GM18858 (cell line): ENCODE measurements at regions not wholly inside any gene's neighbourhood (a gene's known extent, or its start where the extent isn't known, plus 50 kb on each side); places are given as distances from the start of the nearest gene placed in this dataset.

Source experiments
- ATAC-seq: cut with Tn5 transposase; IDR thresholded peaks from one replicate; pipeline ENCODE4 v1.9.1; 2021; ENCODE audit not compliant: unreplicated experiment

- no peak for ATAC-seq
Observed at GRCh38 chr18:61756244-61756643, 136.6 kb downstream of the RNF152 start.

- ATAC-seq: no peak
Observed at GRCh38 chr18:61755555-61755954, 137.3 kb downstream of the RNF152 start.

GRCh38 chr18:61754039-61754583 is 138.7 kb downstream of the RNF152 start:
- no peak for ATAC-seq

- ATAC-seq: no peak
Observed at GRCh38 chr18:61753373-61753772, 139.4 kb downstream of the RNF152 start.

GRCh38 chr18:61752973-61753372 is 139.8 kb downstream of the RNF152 start:
- ATAC-seq: no peak

- ATAC-seq: no peak
Observed at GRCh38 chr18:61750840-61751668, 141.8 kb downstream of the RNF152 start.

GRCh38 chr18:61749546-61749945 is 143.3 kb downstream of the RNF152 start:
- ATAC-seq: no peak

GRCh38 chr18:61749031-61749430 is 143.8 kb downstream of the RNF152 start:
- no peak for ATAC-seq

GRCh38 chr18:61748004-61748403 is 144.8 kb downstream of the RNF152 start:
- no peak for ATAC-seq

GRCh38 chr18:61743775-61744531 is 148.9 kb downstream of the RNF152 start:
- ATAC-seq: no peak

- ATAC-seq: no peak
Observed at GRCh38 chr18:61742565-61743429, 150.0 kb downstream of the RNF152 start.

- no peak for ATAC-seq
Observed at GRCh38 chr18:61741881-61742454, 150.8 kb downstream of the RNF152 start.

GRCh38 chr18:61738488-61738887 is 154.3 kb downstream of the RNF152 start:
- ATAC-seq: no peak

- ATAC-seq: no peak
Observed at GRCh38 chr18:61738042-61738441, 154.8 kb downstream of the RNF152 start.

- ATAC-seq: no peak
Observed at GRCh38 chr18:61736133-61736532, 156.7 kb downstream of the RNF152 start.

- no peak for ATAC-seq
Observed at GRCh38 chr18:61735564-61736102, 157.2 kb downstream of the RNF152 start.

GRCh38 chr18:61734396-61734795 is 158.4 kb downstream of the RNF152 start:
- no peak for ATAC-seq

GRCh38 chr18:61732854-61733253 is 160.0 kb downstream of the RNF152 start:
- ATAC-seq: no peak

- ATAC-seq: no peak
Observed at GRCh38 chr18:61731693-61732376, 161.0 kb downstream of the RNF152 start.

GRCh38 chr18:61731178-61731577 is 161.6 kb downstream of the RNF152 start:
- no peak for ATAC-seq
